ENCODE measurements at regions not wholly inside any gene's neighbourhood (a gene's known extent, or its start where the extent isn't known, plus 50 kb on each side); places are given as distances from the start of the nearest gene placed in this dataset.
"Not testable (repeated sequence)": the region's sequence is repeated elsewhere in the genome, so short reads cannot be mapped to it uniquely, and the experiment has no call there.

GRCh38 chr6:10174761-10175160 lies 240.1 kb downstream of the TFAP2A start:
- DNase-seq = no peak

GRCh38 chr6:10174056-10174455 lies 240.8 kb downstream of the TFAP2A start:
- no peak for DNase-seq

- DNase-seq = not testable (repeated sequence)
These were observed 243.2 kb downstream of the TFAP2A start for GRCh38 chr6:10171706-10172105.

GRCh38 chr6:10170816-10171215 lies 244.1 kb downstream of the TFAP2A start:
- no peak for DNase-seq

GRCh38 chr6:10166031-10166430 lies 248.8 kb downstream of the TFAP2A start:
- peak; percentile 35 for DNase-seq

GRCh38 chr6:10163203-10163962 lies 251.5 kb downstream of the TFAP2A start:
- DNase-seq = no peak

GRCh38 chr6:10156875-10157274 lies 258.0 kb downstream of the TFAP2A start:
- no peak for DNase-seq

GRCh38 chr6:10154251-10154650 lies 260.6 kb downstream of the TFAP2A start:
- DNase-seq = no peak

- no peak for DNase-seq
These were observed 263.5 kb downstream of the TFAP2A start for GRCh38 chr6:10151144-10151915.

- no peak for DNase-seq
These were observed 265.3 kb downstream of the TFAP2A start for GRCh38 chr6:10149603-10150002.

GRCh38 chr6:10146715-10147451 lies 268.0 kb downstream of the TFAP2A start:
- peak; percentile 34 for DNase-seq

GRCh38 chr6:10144772-10145171 lies 270.1 kb downstream of the TFAP2A start:
- DNase-seq = no peak

GRCh38 chr6:10141746-10142443 lies 273.0 kb downstream of the TFAP2A start:
- DNase-seq = no peak

- no peak for DNase-seq
These were observed 274.1 kb downstream of the TFAP2A start for GRCh38 chr6:10140824-10141223.

- DNase-seq = no peak
These were observed 274.7 kb downstream of the TFAP2A start for GRCh38 chr6:10140136-10140535.

- no peak for DNase-seq
These were observed 276.0 kb downstream of the TFAP2A start for GRCh38 chr6:10138917-10139316.

- no peak for DNase-seq
These were observed 278.2 kb downstream of the TFAP2A start for GRCh38 chr6:10136636-10137035.

- DNase-seq = not testable (repeated sequence)
These were observed 280.7 kb downstream of the TFAP2A start for GRCh38 chr6:10134185-10134584.

- DNase-seq = no peak
These were observed 286.2 kb downstream of the TFAP2A start for GRCh38 chr6:10128721-10129120.

- no peak for DNase-seq
These were observed 292.7 kb downstream of the TFAP2A start for GRCh38 chr6:10122164-10122563.

- DNase-seq = no peak
These were observed 301.9 kb downstream of the TFAP2A start for GRCh38 chr6:10112871-10113549.

GRCh38 chr6:10111975-10112374 lies 302.9 kb downstream of the TFAP2A start:
- DNase-seq = no peak
